GM21723 (cell line): ENCODE measurements at regions not wholly inside any gene's neighbourhood (a gene's known extent, or its start where the extent isn't known, plus 50 kb on each side); places are given as distances from the start of the nearest gene placed in this dataset.
"Not testable (repeated sequence)": the region's sequence is repeated elsewhere in the genome, so short reads cannot be mapped to it uniquely, and the experiment has no call there.

Source experiments
- ATAC-seq: cut with Tn5 transposase; IDR thresholded peaks from one replicate; pipeline ENCODE4 v1.9.1; 2021; ENCODE audit warnings: mild to moderate bottlenecking, moderate library complexity; ENCODE audit not compliant: unreplicated experiment

DNA sequence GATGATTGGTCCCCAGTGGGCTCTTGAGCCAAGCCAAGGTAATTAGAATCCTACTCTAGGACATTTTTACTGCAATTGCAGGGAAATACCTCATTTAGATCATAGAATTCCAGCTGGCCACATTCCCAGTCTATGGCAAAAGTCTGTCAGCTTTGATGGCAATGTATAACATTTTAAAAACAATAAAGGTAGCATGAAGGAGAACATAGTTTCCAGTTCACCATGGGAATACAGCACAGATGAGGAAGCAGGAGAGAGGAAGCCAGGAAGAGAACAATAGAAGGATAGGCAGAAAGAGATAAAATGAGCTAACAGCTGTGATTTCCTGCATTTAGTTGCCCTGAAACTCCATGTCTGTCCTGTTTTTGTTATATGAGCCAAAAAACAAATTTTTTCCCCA, 897.3 kb upstream of the DDX18 start:
- ATAC-seq, result no peak

DNA sequence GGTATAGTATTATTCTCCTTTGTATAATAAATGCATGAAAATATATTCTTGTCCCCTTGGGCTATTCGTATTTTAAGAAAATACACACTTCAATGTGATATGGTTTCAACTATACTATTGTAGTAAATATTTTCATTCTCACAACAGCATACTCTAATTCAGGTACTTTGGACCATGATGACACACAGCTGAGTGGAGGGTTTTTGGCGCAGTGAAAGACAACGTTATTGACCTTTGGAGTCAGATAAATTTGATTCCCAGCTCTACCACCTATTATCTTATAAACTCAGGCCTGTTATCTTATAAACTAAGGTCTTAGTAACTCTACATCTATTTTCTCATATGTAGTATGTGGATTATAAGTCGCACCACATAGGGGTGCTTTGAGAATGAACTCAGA, 895.9 kb upstream of the DDX18 start:
- ATAC-seq, result no peak

GRCh38 chr2:116922414-116922813, 892.1 kb upstream of the DDX18 start:
- ATAC-seq, result no peak

DNA sequence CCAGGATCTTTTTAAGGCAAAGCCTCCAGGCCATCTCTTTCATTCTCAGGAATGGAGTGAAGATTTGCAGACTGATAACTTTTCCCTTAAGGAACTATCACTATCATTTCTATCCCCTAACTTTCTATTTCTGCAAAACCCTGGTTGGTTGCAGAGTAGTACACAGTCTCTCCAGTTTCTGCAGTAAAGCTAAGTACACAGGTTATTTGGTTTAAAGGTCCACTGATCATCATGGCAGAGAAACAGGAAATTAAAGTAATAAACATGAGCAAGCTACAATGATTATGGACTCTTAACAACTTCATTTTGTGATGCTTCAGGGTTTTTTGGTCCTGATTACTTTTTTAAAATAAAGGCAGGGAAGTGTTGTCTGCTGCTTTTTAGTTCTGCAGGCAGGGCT, 890.0 kb upstream of the DDX18 start:
- ATAC-seq, result no peak

GRCh38 chr2:116935097-116935814, 879.2 kb upstream of the DDX18 start:
- ATAC-seq, result no peak

DNA sequence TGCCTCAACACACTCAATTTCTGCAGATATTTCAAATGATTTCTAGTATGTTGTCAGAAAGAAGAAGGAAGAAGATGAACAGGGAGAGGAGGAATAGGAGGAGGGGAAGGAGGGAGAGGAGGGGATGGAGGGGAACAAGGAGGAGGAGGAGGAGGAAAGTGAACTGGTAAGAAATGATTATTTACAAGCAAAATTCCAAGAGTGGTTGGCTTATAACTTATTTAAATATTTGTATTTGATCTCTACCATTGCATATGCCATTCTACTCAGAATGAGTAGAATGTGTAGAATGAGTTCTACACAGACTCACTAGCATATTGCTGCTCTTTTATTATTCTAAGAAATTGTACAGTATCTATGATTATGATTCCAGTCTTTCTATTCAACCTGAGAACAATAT, 866.2 kb upstream of the DDX18 start:
- no peak for ATAC-seq

DNA sequence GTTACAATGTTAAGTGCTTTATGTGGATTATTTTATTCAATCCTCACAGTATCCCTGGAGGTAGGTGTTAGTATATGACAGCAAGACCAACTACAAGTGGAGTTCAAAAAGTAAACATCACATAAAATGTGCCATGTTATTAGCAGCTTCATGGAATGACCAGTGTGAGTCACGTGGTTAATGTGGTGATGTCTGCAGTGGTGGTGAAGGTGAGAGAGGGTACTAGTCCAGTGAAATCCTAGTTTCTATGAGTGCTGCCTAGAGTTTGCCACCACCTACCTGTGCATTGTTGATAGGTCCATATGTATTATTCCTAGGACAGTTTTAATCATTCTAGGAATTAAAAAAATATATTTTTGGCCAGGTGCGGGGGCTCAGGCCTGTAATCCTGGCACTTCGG, 865.2 kb upstream of the DDX18 start:
- ATAC-seq, result no peak

GRCh38 chr2:116952254-116952653, 862.2 kb upstream of the DDX18 start:
- no peak for ATAC-seq

- no peak for ATAC-seq
These were observed 858.8 kb upstream of the DDX18 start for GRCh38 chr2:116955646-116956045.

DNA sequence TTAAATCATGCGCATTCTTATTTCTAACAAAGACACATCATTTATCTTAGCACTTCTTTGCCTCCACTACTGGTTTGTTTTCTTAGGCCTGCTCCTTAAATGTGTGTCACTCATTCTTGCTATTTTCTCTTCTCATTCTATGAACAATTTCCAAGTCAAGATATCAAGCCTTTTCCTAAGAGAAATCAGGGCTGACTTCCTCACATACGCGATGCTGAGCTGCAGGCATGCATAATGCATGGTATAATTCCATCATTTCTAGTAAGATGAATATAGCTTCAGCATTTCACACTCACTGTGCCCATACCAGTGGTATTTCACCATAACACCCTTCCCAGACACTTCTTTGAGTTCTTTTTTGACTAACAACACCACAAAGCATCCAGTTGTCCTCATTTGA, 838.9 kb upstream of the DDX18 start:
- ATAC-seq, result no peak

- ATAC-seq, result no peak
These were observed 834.4 kb upstream of the DDX18 start for GRCh38 chr2:116979916-116980764.

GRCh38 chr2:116987447-116987846, 827.0 kb upstream of the DDX18 start:
- ATAC-seq, result no peak

DNA sequence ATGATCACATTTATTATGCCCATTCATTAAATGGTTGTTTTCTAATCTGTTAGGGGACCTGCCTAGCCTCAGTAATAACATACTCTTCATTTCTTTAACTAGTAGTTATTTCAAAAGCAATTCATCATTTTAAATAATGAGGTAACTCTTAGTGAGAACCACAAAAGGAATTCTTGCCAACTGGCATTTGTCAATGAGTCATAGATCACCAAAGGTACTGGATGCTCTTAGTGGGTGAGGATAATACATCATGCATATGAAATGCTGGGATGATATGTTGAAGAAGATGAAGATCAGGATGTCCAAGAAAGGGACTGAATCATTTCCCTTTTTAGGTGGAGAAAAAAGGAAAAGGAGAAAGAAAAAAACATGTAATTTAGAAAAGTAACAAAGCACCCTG, 826.2 kb upstream of the DDX18 start:
- ATAC-seq, result no peak

DNA sequence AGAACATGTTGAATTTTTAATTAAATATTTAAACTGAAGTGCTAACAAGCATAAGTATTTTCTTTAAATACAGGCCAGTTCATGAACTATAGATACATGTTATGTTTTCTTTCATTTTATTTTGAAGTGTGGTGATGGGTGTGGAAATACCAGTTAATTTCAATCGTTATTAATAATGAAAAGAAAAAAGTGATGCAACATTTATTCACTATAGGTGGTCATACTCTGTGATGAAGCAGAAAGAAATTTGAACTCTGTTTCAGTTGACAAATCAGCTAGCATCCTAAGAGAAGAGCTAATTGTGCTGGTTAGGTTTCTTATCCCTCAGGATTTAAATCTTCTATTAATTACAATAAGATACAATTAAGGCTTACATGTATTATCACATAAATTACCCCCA, 795.1 kb upstream of the DDX18 start:
- no peak for ATAC-seq

- ATAC-seq, result no peak
These were observed 786.8 kb upstream of the DDX18 start for GRCh38 chr2:117027646-117028045.

DNA sequence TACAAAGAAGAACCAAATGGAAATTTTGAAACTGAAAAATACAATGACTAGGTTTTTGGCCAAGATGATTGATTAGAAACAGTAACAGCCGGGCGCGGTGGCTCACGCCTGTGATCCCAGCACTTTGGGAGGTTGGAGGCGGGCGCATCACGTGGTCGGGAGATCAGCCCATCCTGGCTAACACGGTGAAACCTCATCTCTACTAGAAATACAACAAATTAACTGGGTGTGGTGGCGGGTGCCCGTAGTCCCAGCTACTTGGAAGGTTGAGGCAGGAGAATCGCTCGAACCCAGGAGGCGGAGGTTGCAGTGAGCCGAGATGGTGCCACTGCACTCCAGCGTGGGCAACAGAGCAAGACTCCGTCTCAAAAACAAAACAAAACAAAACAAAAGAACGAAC, 785.8 kb upstream of the DDX18 start:
- not testable (repeated sequence) for ATAC-seq

DNA sequence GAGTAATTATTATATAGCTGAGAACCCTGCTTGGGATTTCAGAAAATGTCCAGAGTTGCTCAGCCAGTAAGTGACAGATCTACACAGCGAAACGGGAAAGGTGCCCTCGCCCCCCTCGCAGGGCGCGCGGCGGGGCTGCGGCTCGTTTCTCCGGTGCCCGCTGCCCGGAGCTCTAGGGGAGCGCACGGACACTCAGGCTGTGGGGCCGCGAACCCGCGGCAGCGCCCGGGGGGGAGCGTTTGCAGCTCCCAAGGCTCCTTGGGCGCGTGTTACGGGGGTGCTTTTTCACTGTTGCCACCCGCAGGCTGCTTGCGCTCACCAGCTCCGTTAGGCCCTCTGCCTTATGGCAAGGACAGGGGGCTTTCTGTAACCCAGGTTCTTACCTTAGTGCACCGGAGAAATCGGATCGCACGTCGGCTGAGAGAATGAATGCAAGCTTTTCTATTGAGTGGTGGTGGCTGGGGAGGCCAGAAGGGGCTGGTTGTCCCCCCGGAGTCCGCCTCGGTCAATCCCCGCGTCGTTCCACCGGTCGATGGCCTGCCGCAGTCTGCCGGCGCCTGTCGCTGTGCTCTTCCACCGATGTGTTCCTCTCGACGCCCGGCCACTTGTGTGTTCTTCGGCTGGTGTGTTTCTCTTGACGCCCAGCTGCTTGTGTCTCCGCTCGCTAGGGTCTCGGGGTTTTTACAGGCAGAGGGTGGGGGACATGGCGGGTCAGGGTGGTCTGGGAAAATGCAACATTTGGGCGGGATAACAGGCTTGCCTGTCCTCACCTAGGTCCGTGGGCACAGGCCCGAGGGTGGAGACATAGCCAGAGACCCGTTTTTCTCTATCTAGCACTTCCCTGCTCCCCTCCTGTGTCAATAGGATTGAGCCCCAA, 758.8 kb upstream of the DDX18 start:
- no peak for ATAC-seq

GRCh38 chr2:117056376-117056748, 758.1 kb upstream of the DDX18 start:
- ATAC-seq, result no peak

DNA sequence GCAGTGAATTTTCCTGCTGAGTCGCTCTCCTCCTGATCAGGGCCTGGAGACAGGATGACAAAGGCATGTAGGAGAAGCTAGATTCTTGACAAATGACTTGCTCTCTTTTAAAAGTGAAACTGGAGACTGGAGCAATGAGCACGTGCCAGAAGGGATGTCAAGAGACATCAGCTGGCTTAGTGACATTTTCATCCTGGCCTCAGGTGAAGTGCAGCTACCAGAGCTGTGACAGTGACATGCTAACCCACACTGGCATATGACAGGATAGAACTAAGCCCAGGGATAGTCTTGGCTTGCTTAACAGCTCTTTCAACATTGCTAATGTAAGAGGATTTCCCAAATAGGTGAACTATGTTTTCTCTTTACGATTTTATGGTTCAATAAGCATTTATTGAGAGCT, 757.5 kb upstream of the DDX18 start:
- no peak for ATAC-seq

DNA sequence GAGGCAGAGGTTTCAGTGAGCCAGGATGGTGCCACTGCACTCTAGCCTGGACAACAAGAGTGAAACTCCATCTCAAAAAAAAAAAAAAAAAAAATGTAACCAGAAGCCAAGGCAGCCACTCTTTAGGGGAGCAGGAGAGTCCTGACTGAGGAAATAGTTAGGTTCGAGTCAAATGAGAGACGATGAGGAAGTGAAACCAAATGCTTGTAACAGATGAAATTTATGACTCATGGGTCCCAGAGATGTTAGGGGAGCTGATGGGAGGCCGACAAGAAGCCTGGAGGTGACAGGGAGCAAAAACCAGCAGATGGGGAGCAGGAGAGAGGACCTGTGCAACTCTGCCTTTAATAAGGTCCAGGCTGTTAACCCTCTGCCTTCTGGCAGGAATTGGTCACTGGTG, 756.1 kb upstream of the DDX18 start:
- ATAC-seq, result peak; percentile 88

GRCh38 chr2:117064021-117064420, 750.5 kb upstream of the DDX18 start:
- ATAC-seq, result no peak

DNA sequence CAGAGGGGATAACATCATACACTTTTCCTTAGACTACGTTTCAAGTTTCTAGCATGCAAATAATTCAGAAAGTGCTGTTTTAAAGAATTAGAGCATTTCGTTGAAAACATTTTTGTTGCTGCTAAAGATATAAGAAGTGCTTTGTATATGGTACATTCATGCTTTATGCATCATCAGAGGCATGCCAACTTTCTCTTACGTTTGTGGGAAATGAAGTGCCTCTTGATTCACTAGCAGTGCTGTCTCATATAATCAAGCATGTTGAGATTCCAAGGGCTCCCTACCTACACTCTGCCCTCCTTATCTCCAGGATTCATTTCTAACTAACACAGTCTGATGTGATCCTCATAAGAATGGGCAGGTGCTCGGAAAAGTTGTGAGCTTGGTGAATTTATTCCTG, 748.6 kb upstream of the DDX18 start:
- ATAC-seq, result no peak
